HG02981 (cell line): ENCODE measurements at regions not wholly inside any gene's neighbourhood (a gene's known extent, or its start where the extent isn't known, plus 50 kb on each side); places are given as distances from the start of the nearest gene placed in this dataset.
"Not testable (repeated sequence)": the region's sequence is repeated elsewhere in the genome, so short reads cannot be mapped to it uniquely, and the experiment has no call there.

ENCODE experiments used
- ATAC-seq: cut with Tn5 transposase; IDR thresholded peaks from one replicate; pipeline ENCODE4 v1.9.1; 2021; ENCODE audit warnings: mild to moderate bottlenecking, moderate library complexity; ENCODE audit not compliant: unreplicated experiment

- ATAC-seq: no peak
Observed at GRCh38 chr6:5898563-5898962, 108.2 kb downstream of the NRN1 start.

GRCh38 chr6:5898102-5898501 lies 108.6 kb downstream of the NRN1 start:
- no peak for ATAC-seq

- no peak for ATAC-seq
Observed at GRCh38 chr6:5896476-5897200, 110.1 kb downstream of the NRN1 start.

- no peak for ATAC-seq
Observed at GRCh38 chr6:5894357-5894756, 112.4 kb downstream of the NRN1 start.

- no peak for ATAC-seq
Observed at GRCh38 chr6:5893295-5893694, 113.4 kb downstream of the NRN1 start.

GRCh38 chr6:5892669-5893068 lies 114.1 kb downstream of the NRN1 start:
- no peak for ATAC-seq

GRCh38 chr6:5878792-5879191 lies 127.9 kb downstream of the NRN1 start:
- no peak for ATAC-seq

GRCh38 chr6:5876076-5876475 lies 130.6 kb downstream of the NRN1 start:
- ATAC-seq: no peak

- ATAC-seq: not testable (repeated sequence)
Observed at GRCh38 chr6:5873976-5874375, 132.7 kb downstream of the NRN1 start.

GRCh38 chr6:5871296-5871695 lies 135.4 kb downstream of the NRN1 start:
- no peak for ATAC-seq

- ATAC-seq: no peak
Observed at GRCh38 chr6:5869676-5870075, 137.0 kb downstream of the NRN1 start.

- no peak for ATAC-seq
Observed at GRCh38 chr6:5869261-5869660, 137.5 kb downstream of the NRN1 start.

- no peak for ATAC-seq
Observed at GRCh38 chr6:5866547-5867051, 140.1 kb downstream of the NRN1 start.

- ATAC-seq: no peak
Observed at GRCh38 chr6:5865506-5866031, 141.2 kb downstream of the NRN1 start.

- no peak for ATAC-seq
Observed at GRCh38 chr6:5860849-5861248, 145.9 kb downstream of the NRN1 start.

- ATAC-seq: no peak
Observed at GRCh38 chr6:5855787-5856470, 150.8 kb downstream of the NRN1 start.

GRCh38 chr6:5854899-5855298 lies 151.8 kb downstream of the NRN1 start:
- no peak for ATAC-seq

- ATAC-seq: peak; percentile 58
Observed at GRCh38 chr6:5851261-5851757, 155.4 kb downstream of the NRN1 start.

- peak; percentile 11 for ATAC-seq
Observed at GRCh38 chr6:5850848-5851255, 155.9 kb downstream of the NRN1 start.

- no peak for ATAC-seq
Observed at GRCh38 chr6:5846889-5847288, 159.8 kb downstream of the NRN1 start.

- no peak for ATAC-seq
Observed at GRCh38 chr6:5846335-5846734, 160.4 kb downstream of the NRN1 start.

GRCh38 chr6:5843078-5843477 lies 163.6 kb downstream of the NRN1 start:
- ATAC-seq: no peak
